ENCODE measurements at regions not wholly inside any gene's neighbourhood (a gene's known extent, or its start where the extent isn't known, plus 50 kb on each side); places are given as distances from the start of the nearest gene placed in this dataset.
"Not testable (repeated sequence)": the region's sequence is repeated elsewhere in the genome, so short reads cannot be mapped to it uniquely, and the experiment has no call there.

GRCh38 chr4:79587207-79587606 is 179.2 kb upstream of the GK2 start:
- TF ChIP-seq CTCF, POLR2A (IDR thresholded peaks at IDR 0.05): not testable (repeated sequence)
